Rectal smooth muscle tissue (tissue), 1 donor: ENCODE measurements at regions not wholly inside any gene's neighbourhood (a gene's known extent, or its start where the extent isn't known, plus 50 kb on each side); places are given as distances from the start of the nearest gene placed in this dataset.

Experiments
- H3K27ac ChIP-seq: one replicate; pipeline ENCODE4 v1.7.0; 2013; ENCODE audit warnings: low read depth, low read length, inconsistent platforms
- H3K27me3 ChIP-seq: one replicate; pipeline ENCODE4 v1.7.0; 2013; ENCODE audit warnings: low read length; ENCODE audit not compliant: control insufficient read depth, insufficient read depth
- H3K36me3 ChIP-seq: one replicate; pipeline ENCODE4 v1.7.0; 2013; ENCODE audit warnings: low read length; ENCODE audit not compliant: control insufficient read depth, insufficient read depth
- H3K4me1 ChIP-seq: one replicate; pipeline ENCODE4 v1.7.0; 2013; ENCODE audit warnings: low read length; ENCODE audit not compliant: control insufficient read depth, insufficient read depth
- H3K4me3 ChIP-seq: one replicate; pipeline ENCODE4 v1.7.0; 2013; ENCODE audit warnings: low read length
- H3K9ac ChIP-seq: one replicate; pipeline ENCODE4 v1.7.0; 2013; ENCODE audit warnings: low read length

- no peaks in the 10 kb centered on the region for H3K36me3 ChIP-seq
- no peaks in the 10 kb centered on the region for H3K4me1 ChIP-seq
- H3K27me3 ChIP-seq = no peaks in the 10 kb centered on the region
- H3K27ac ChIP-seq = no peak overlapping the region
- H3K9ac ChIP-seq = no peak overlapping the region
- H3K4me3 ChIP-seq = no peak overlapping the region
Measured at GRCh38 chr15:69963385-69963784, 134.3 kb downstream of the TLE3 start.

GRCh38 chr15:69971771-69972170 lies 125.9 kb downstream of the TLE3 start:
- Histone ChIP-seq H3K36me3 (no peaks in the 10 kb centered on the region), H3K9ac (no peak overlapping the region), H3K27ac (no peak overlapping the region), H3K27me3 (peaks cover 3% of the 10 kb centered on the region), H3K4me1 (no peaks in the 10 kb centered on the region), H3K4me3 (no peak overlapping the region)

DNA sequence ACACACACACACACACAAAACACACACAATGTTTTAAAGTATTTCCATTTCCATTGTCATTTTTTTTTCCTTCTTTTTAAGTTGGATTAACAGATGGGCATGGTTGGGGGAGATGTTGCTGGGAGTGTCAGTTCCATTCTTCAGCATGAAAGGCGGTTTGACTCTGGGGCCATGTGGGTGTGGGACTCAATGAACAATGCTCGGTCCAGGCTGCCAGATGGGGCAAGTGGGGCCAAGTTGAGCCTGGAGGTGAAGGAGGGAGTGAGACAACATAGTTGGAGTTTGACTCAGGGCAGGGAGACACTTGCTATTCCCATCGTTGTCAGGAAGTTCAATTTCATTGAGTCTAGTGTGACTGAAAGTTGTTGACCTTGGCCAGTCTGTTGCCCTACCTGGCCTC lies 125.3 kb downstream of the TLE3 start:
- no peak overlapping the region for H3K4me3 ChIP-seq
- H3K36me3 ChIP-seq = no peaks in the 10 kb centered on the region
- no peak overlapping the region for H3K27ac ChIP-seq
- no peaks in the 10 kb centered on the region for H3K4me1 ChIP-seq
- H3K9ac ChIP-seq = no peak overlapping the region
- peaks cover 3% of the 10 kb centered on the region for H3K27me3 ChIP-seq

DNA sequence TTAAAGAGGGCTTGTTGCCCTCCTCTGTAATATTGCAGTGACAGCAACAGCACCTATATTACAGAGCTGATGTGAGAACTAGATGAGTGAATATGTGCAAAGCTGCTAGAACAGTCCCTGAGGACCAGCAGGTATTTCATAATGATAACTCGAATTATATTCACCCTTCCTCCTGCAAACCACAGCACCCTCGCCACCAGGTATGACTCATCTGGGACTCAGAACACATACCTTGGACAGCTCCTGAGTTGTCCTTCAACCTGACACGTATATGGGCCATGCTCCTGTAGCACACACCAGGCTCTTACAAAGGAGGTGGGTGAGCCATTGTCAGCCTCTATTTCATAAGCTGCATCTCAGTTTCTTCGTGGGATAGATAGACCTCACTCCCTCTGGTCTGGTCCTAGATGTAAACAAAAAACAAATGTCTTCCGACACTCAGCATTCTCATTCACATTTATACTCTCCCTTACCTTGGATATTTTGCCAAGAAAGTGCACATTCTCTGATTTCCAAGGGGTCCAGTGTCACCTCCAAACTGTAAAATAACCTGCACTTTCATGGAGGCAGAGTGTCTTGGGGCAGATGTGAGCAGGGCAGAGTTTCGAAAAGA lies 124.5 kb downstream of the TLE3 start:
- H3K27ac ChIP-seq = no peak overlapping the region
- peaks cover 3% of the 10 kb centered on the region for H3K27me3 ChIP-seq
- H3K4me3 ChIP-seq = no peak overlapping the region
- H3K9ac ChIP-seq = no peak overlapping the region
- no peaks in the 10 kb centered on the region for H3K36me3 ChIP-seq
- H3K4me1 ChIP-seq = no peaks in the 10 kb centered on the region

- H3K4me3 ChIP-seq = no peak overlapping the region
- H3K27me3 ChIP-seq = peaks cover 3% of the 10 kb centered on the region
- no peaks in the 10 kb centered on the region for H3K4me1 ChIP-seq
- no peak overlapping the region for H3K27ac ChIP-seq
- H3K36me3 ChIP-seq = no peaks in the 10 kb centered on the region
- no peak overlapping the region for H3K9ac ChIP-seq
Measured at GRCh38 chr15:69973880-69974279, 123.8 kb downstream of the TLE3 start.

DNA sequence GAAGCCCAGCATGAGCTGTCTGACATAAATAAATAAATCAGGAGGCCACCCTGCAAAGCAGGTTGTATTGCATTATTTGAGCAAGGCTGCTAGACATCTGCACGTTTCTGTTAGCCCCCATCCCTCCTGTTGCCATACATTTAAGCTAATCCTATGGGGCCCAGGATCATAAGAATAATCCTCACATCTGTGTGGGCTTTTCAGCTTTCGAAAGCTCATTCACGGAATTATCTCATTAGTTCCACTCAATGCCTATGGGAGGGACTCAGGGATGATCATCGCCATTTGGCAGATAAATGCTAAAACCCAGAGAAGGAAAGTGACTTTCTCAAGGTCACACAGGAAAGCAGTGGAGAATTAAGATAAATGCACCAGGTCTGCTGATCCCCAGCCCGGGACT lies 123.4 kb downstream of the TLE3 start:
- Histone ChIP-seq H3K27ac (no peak overlapping the region), H3K36me3 (no peaks in the 10 kb centered on the region), H3K9ac (no peak overlapping the region), H3K4me3 (no peak overlapping the region), H3K4me1 (no peaks in the 10 kb centered on the region), H3K27me3 (peaks cover 3% of the 10 kb centered on the region)

- no peaks in the 10 kb centered on the region for H3K36me3 ChIP-seq
- no peaks in the 10 kb centered on the region for H3K4me1 ChIP-seq
- H3K27ac ChIP-seq = no peak overlapping the region
- peaks cover 3% of the 10 kb centered on the region for H3K27me3 ChIP-seq
- H3K9ac ChIP-seq = no peak overlapping the region
- H3K4me3 ChIP-seq = no peak overlapping the region
Measured at GRCh38 chr15:69976366-69976994, 121.2 kb downstream of the TLE3 start.

- no peak overlapping the region for H3K27ac ChIP-seq
Measured at GRCh38 chr15:69978603-69979002, 119.1 kb downstream of the TLE3 start.

DNA sequence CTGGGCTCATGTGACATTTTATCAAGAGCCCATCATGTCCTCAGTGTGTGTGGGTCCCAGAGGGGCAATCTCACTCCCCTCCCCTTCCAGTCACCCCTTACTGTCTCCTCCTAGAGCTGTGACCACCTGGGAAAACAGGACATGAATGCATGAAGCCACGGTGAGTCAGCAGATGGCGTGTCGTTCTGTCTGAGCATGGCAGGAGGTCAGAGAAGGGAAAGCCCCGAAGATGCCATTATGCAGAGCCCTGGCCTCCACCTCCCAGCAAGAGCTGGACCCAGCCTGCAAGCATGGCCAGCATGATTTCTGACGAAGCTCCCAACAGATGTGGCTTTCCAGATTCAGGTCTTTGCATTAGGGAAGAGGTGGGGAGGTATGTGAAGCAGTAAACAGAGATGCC lies 118.5 kb downstream of the TLE3 start:
- Histone ChIP-seq H3K4me1 (no peaks in the 10 kb centered on the region), H3K9ac (no peak overlapping the region), H3K4me3 (no peak overlapping the region), H3K27me3 (peaks cover 3% of the 10 kb centered on the region), H3K36me3 (no peaks in the 10 kb centered on the region), H3K27ac (no peak overlapping the region)

More at GRCh38 chr15:69978603-69979002, 119.1 kb downstream of the TLE3 start:
- Histone ChIP-seq H3K9ac (no peak overlapping the region), H3K27me3 (peaks cover 3% of the 10 kb centered on the region), H3K4me3 (no peak overlapping the region), H3K4me1 (no peaks in the 10 kb centered on the region), H3K36me3 (no peaks in the 10 kb centered on the region)

DNA sequence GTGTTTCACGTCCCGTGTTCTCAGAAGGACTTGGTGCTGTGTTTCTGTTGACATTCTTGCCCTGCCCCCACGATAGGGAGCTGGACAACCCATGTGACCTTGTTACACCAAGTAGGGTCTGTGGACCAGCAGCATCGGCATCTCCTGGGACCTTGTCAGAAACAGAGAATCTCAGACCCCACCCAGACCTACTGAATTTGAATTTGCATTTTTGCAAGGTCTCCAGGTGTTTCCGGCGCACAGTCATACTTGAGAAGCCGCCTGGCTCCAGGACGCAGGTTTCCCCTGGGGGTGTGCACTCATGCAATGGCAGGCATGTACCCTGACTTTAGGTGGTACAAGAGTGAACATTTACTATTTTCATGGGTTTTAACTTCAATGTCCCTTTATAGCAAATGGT lies 117.9 kb downstream of the TLE3 start:
- Histone ChIP-seq H3K27me3 (peaks cover 3% of the 10 kb centered on the region), H3K36me3 (no peaks in the 10 kb centered on the region), H3K4me3 (no peak overlapping the region), H3K4me1 (no peaks in the 10 kb centered on the region), H3K9ac (no peak overlapping the region), H3K27ac (no peak overlapping the region)

GRCh38 chr15:69980341-69981059 lies 117.2 kb downstream of the TLE3 start:
- no peaks in the 10 kb centered on the region for H3K4me1 ChIP-seq
- H3K36me3 ChIP-seq = no peaks in the 10 kb centered on the region
- H3K9ac ChIP-seq = no peak overlapping the region
- H3K27ac ChIP-seq = no peak overlapping the region
- H3K4me3 ChIP-seq = no peak overlapping the region
- H3K27me3 ChIP-seq = no peaks in the 10 kb centered on the region

GRCh38 chr15:69982037-69982436 lies 115.7 kb downstream of the TLE3 start:
- Histone ChIP-seq H3K9ac (no peak overlapping the region), H3K27ac (no peak overlapping the region), H3K36me3 (no peaks in the 10 kb centered on the region), H3K4me3 (no peak overlapping the region), H3K27me3 (no peaks in the 10 kb centered on the region), H3K4me1 (no peaks in the 10 kb centered on the region)
